NCI-H146 treated with DMSO at 0.1 percent for 48 hours (cell line): ENCODE measurements at regions not wholly inside any gene's neighbourhood (a gene's known extent, or its start where the extent isn't known, plus 50 kb on each side); places are given as distances from the start of the nearest gene placed in this dataset.

ENCODE experiments used
- DNase-seq: peaks from one replicate; lab custom pipeline; 2025; ENCODE audit not compliant: unreplicated experiment; lab: John Stamatoyannopoulos, UW

GRCh38 chr1:195941795-195942194 is 666.4 kb downstream of the KCNT2 start:
- DNase-seq: no peak

DNA sequence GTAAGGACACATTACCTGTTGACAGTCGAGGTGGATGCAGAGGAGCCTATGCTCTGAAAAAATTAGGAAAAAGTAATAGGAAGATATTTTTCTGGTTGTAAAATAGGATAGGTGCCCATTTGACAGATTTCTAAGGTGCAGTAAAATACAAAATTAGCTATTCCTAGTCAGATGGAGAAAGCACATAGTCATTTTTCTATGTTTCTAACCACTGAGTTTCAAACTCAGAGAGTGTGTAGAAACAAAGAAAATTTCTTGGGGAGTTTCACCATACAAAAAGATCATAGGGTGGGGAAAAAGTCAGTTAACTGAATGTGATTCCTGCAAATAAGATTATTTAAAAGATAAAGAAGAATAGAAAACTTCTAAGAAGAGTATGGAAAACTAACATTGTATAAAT is 666.9 kb downstream of the KCNT2 start:
- DNase-seq: no peak

DNA sequence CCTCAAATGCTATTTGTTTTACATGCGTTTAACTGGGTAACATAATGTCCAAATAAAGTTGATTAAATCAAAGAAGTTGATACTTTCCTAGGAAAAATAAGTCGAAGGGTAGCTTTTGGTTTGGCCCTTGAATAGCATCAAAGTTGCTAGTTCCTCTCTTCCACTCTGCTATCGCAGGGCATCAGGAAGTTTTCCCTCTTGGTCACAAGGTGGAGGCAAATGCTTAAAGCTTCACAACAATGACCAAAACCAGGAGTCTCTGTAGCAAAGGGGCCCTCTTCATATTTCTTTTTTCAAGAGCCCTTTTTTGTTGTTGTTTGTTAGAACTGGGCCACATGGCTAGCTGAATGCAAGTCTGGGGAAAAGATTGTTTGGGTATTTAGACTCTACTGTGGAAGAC is 668.4 kb downstream of the KCNT2 start:
- no peak for DNase-seq

DNA sequence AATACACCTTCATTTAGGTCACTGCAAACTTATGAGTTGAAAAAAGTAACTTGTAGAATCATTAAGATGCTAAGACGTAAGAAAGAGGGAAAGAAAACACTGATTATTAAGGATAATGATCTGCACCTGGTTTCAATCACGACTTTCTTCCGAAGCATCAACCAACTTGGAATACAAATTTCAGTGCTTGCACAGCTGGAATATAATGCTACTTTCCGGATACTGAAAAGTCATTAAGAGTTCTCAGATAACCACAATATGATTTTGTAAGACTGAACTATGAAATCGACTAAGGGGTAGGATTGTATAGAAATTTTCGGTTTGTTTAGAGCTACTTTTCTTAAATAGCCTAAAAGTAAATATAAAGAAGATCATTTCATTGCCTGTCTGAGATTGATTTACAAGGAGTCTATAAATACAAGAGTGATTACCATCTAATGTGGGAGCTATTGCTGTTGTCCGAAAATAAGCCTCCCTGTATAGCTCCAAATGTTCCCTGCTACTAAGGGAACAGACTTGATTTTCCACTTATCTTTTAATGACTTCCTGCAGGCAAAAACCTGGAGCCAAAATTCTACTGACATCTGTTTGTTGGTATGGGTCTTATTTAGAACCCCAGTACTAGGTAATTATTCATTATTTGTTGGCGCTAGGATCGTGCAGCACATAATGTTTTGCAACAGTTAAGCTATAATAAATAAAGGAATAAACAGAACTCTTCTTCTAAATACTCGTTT is 673.3 kb downstream of the KCNT2 start:
- DNase-seq: no peak

DNA sequence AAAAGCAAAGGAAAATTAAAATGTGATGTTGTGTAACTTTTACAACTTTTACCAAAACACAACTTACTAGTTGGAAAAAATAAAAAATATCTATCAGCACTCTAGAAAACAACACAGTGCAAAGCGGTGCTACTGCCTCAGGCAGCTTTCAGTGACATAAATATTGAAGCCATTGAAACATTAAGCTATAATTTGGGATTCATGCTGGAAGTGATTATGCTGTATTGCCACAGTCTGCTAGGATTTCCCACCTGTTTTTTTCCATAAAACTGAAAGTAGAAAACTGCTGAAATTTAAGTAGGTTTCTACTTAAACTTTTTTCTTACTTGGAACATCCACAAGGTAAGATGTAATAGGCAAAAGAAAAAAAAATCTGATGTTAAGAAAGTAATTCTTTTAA is 674.4 kb downstream of the KCNT2 start:
- DNase-seq: no peak

- no peak for DNase-seq
These were observed 692.4 kb downstream of the KCNT2 start for GRCh38 chr1:195915826-195916225.

GRCh38 chr1:195909061-195909460 is 699.2 kb downstream of the KCNT2 start:
- no peak for DNase-seq

- DNase-seq: no peak
These were observed 700.1 kb downstream of the KCNT2 start for GRCh38 chr1:195908121-195908520.

- DNase-seq: no peak
These were observed 705.0 kb downstream of the KCNT2 start for GRCh38 chr1:195903203-195903602.

DNA sequence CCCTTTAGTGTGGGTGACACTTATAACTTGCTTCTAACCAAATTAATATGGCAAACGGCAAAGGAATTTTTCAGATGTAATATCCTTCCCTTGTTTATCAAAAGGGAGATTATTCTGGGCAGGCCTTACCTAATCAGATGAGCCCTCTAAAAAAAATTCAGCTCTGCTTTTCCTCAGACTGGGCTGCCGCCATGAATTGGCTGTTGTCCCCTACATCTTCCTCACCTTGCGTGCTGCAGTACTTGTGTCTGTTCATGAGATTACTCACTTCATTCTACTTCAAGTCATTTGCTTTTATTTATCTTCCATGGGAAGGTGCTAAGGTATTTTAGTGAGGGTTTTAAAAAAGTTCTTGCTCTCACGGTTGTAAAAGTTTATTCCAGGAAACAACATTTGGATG is 705.5 kb downstream of the KCNT2 start:
- no peak for DNase-seq

- no peak for DNase-seq
These were observed 708.4 kb downstream of the KCNT2 start for GRCh38 chr1:195899762-195900352.

- DNase-seq: no peak
These were observed 709.3 kb downstream of the KCNT2 start for GRCh38 chr1:195898924-195899323.

GRCh38 chr1:195898373-195898772 is 709.9 kb downstream of the KCNT2 start:
- DNase-seq: no peak

DNA sequence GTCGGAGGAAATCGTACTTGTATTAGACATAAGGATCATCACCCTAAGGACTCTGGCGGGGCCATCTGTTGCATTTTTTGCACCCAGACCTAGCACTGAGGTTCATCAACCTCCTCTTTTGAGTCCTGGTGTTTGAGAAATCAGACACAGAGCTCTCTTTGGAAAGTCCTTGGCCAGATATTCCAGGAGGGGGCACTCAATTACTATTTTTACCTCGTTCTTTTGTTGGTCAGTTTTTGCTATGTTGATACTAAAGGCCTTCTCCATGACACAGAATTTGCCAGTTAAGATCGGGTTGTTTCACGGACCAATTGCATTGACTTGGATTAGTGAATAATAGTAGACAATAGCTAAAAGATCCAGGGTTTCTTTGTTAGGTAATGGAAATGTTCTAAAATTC is 711.2 kb downstream of the KCNT2 start:
- DNase-seq: no peak

GRCh38 chr1:195894411-195894810 is 713.8 kb downstream of the KCNT2 start:
- DNase-seq: no peak

DNA sequence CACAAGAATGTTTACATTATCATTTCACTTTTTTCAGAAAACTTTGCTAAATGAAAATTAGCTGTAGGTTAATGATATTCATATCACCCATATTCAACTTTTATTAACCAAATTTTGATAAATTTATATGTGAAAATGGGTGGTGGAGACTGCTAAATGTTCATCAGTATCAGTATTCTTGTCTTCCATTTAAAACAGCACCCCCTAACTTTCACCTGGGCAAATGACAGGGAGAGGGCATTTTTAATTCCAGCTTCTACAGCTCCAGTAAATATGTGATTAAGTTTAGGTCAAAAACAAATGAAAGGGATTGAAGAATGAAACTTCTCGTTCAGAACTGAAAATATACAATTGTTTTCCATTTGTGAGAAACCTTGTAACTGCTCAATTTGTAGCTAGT is 722.2 kb downstream of the KCNT2 start:
- DNase-seq: no peak

- no peak for DNase-seq
These were observed 729.8 kb downstream of the KCNT2 start for GRCh38 chr1:195878478-195878877.

GRCh38 chr1:195876792-195877191 is 731.4 kb downstream of the KCNT2 start:
- DNase-seq: no peak

DNA sequence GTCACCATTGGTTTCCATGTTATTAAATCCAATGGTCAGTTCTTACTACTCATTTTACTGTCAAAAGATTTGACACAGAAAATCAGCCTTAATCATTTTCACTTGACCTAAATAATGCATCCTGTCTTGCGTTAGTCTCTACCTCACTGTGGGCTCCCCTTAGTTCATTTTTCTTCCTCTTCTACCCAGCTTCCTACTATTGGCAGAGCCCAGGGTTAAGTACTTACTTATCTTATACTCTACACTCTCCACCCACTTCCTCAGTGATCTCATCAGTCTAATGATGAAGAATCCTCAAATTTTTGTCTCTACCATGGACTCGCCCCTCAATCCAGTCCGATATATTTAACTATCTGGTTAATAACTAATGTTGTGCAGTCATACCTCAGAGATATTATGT is 735.9 kb downstream of the KCNT2 start:
- no peak for DNase-seq

GRCh38 chr1:195867638-195868037 is 740.6 kb downstream of the KCNT2 start:
- no peak for DNase-seq

DNA sequence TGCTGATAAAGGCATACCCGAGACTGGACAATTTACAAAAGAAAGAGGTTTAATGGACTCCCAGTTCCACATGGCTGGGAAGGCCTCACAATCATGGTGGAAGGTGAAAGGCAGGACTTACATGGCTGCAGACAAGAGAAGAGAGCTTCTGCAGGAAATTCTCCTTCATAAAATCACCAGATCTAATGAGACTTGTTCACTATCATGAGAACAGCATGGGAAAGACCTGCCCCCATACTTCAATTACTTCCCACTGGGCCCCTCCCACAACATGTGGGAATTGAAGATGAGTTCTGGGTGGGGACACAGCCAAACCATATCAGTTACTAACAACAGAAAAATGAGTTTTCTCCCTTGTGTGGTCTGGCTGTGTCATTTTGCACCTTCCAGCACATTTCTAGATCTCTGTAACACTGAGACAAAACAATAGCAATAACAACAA is 741.4 kb downstream of the KCNT2 start:
- no peak for DNase-seq

- no peak for DNase-seq
These were observed 742.0 kb downstream of the KCNT2 start for GRCh38 chr1:195866091-195866780.
